ENCODE measurements at regions not wholly inside any gene's neighbourhood (a gene's known extent, or its start where the extent isn't known, plus 50 kb on each side); places are given as distances from the start of the nearest gene placed in this dataset.
A peak's percentile ranks its signal among the peaks of the same experiment; 100 is the strongest.

DNA sequence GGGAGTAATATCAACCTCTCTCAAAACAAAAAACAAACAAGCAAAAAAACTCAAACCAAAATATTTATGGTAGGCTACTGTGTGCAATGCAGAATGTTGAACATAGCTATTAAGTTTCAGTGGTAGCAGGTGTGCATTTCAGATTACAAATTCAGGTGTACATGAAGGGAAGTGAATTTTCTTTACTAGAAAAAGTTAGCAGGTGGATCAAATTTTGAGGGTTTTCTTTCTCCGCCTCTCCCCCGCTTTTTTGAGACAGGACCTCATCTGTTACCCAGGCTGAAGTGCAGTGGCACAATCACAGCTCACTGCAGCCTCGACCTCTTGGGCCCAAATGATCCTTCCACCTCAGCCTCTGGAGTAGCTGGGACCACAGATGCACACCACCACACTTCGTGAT, 109.7 kb upstream of the GOLIM4 start:
- DNase-seq = no peak

DNA sequence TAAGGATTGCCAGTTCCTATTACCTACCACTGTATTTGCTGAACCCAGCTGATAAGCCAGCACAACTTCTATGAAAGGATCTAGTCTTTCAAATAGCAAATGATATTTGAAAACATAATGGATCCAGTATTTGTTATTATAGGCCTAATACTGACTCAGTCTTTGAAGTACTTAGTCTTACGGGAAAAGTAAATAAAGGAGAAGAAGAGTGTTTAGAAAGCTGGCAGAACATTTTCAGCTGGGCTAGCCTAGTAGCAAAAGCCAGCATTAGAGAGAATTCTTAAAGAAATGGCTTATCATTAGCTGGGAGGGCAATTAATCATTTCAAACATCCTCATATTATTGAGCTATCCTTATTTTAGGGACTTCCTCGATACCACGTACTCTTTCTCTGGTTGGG, 101.4 kb upstream of the GOLIM4 start:
- no peak for DNase-seq

DNA sequence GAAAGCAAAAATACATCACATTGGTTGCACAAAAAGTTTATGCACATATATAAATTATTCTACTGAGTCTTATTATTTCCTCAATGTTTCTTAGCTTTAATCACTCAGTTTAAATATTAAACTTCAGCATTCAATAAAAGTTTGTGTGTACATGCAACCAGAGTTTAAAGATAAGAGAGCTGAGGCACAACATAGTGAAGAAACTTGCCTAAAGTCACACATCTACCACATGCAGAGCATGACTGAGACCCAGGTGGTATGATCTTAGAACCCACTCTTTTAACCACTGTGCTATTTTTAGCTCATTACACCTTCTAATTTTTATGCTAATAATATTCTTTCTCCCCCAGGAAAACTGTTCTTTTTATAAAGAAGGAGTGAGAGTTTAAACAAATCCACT, 96.1 kb upstream of the GOLIM4 start:
- no peak for DNase-seq

DNA sequence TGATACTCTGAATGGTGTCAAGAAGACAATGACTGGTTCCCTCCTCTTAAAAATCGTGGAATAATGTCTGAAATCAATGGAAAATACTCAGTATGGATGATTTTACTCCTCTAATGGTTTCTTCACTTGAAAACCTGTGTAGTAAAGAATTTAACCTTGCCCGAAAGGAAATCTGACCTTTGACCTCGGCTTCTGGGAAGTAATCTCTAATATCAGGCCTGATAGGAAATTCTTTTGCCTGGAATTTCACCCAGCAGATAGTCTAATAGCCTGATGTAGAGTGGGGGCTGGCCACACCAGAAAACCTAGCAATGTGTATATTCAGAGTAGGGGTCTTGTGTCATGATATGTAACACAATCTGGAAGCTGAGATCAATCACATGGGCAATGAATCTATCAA, 91.5 kb upstream of the GOLIM4 start:
- DNase-seq = no peak

DNA sequence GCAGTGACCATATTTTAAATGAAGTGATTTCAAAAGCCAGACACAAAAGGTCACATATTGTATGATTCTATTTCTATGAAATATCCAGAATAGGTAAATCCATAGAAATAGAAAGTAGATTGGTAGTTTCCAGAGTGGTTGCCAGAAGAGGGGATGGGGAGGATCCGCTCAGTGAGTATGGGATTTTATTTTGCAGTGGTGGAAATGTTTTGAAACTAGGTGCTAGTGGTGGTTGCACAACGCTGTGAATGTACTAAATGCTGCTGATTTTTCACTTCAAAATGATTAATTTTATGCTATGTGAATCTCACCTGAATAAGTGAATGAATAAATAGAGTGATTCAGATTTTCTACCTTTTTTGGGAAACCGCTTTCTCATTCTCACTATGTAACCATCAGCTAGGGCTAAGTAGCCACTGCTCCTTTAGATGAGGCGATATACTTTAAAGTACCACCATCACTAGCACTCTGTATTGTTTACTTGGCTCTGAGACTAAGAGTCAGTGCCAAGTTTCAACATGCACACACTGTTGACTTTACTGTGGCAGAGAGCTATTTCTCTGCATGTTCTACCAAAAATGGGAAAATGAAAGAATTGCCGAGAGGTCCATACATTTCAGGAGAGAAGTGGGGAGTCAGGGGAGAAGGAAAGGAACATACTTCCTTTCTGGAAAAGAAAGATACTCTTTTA, 90.7 kb upstream of the GOLIM4 start:
- DNase-seq = no peak

DNA sequence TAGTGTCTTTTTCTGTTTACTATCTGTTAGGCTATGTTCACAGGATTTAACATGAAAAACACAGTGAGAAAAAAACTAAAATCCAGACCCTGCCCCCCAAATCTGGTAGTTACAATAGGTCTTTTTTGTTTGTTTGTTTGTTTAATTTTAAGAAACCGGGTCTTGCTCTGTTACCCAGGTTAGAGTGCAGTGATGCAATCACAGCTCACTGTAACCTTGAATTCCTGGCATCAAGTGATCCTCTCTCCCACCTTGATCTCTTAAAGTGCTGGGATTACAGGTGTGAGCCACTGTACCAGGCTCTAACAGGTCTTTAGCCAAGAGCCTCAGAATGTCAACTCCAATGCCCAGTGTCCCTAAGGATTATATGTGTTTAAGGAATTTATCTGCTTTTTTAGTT, 88.0 kb upstream of the GOLIM4 start:
- DNase-seq = no peak

DNA sequence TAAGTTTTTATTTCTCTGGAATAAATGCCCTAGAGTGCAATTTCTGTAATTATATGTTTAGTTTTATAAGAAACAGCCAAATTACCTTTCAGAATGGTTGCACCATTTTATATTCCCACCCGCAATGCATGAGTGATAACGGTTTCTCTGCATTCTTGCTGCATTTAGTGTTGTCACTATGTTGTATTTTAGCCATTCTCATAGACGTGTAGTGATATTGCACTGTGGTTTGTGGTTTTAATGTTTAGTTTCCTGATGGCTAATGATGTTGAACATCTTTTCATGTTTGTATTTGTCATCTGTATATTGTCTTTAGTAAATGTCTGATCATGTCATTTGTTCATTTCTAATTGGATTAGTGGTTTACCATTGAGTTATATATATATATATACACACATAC, 73.0 kb upstream of the GOLIM4 start:
- DNase-seq = no peak

DNA sequence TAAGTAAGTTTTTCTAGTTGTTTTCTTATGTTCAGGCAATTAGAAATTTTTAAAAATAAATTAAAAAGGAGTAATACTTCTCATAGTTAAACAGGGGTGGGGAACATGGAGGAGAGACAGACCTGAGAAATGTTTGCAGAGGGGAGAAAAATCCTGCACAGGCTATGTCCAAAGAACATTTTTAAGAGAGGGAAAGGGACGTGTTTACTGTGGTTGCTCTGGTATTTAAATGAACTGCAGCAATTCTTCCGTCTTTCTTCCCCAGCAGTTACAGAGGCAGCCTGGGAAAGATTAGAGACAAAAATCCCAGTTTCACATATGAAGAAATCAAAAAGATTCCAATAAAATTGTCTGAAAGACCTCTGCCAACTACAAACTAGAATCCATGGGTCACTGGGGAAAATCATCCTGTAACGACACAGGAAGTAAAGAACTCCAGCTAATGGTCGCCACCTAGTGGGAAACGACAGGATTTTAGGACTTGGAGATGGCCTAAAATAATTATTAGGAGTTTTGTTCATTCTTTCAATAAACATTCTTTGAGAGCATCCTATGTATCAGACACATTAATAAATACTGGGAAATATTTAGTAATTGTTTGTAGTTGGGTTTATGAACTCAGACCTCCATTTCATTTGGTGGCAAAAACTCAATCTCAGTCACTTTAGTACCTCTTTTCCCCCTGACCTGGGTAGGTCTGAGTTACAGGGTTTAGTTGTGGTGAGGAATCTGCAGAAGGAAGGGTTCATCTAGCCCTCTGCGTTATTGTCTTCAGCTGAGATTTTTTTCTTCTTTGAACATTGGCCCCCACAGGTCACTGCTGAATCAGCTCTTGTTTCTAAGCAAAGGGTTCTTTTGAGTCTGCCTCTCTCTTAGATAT, 69.9 kb upstream of the GOLIM4 start:
- DNase-seq = peak; percentile 32

DNA sequence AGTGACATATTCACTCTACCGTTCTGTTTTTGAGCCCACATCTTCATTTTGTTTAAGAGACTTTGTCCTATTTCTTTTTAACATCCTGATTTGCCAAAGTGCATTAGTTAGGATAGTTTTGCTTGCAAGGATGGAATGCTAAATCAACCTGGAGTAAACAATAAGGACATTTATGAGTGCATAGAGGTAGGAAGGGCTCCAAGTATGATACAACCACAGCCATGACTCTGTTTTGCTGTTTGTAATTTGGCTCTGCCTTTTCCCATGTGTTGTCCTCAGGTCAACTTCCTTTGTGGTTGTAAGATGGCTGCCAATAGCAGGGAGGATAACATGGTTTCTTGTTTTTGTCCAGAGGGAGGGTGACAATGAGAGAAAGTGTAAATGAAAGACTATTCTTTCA, 66.4 kb upstream of the GOLIM4 start:
- DNase-seq = no peak

DNA sequence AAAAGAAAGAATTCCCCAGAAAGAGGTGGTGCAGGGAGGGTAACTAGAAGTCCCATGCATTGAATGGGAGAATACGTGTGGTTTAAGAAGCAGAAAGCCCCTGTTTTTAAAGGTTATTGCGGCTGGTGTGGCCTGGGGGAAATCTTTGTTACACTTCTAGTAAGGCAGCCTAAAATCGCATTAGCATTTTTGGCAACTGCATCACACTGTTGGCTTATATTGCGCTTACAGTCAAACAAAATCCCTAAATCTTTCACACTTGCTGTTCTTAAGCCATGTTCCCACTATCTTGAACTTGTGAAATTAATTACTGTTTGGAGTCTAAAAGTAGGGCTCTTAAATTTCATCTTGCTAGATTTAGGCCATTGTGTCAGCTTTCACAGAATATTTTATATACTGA, 66.0 kb upstream of the GOLIM4 start:
- no peak for DNase-seq

DNA sequence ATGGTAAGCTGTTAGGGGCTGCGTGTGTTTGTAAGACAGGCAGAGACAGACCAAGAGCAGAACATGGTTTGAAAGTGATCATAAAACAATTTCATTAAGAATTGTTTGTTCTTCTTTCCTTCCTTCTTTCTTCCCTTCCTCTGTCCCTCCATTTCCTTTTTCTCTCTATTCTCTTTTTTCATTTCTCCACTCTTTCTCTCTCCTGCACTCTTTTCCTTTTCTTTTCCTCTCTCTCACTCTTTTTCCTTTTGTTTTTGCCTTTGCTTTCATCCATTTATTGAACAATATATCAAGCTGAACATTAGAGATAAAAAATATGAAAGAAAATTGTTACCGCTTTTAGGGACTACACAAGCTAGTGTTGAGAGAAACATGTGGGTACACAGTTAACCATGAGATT, 62.2 kb upstream of the GOLIM4 start:
- DNase-seq = no peak

DNA sequence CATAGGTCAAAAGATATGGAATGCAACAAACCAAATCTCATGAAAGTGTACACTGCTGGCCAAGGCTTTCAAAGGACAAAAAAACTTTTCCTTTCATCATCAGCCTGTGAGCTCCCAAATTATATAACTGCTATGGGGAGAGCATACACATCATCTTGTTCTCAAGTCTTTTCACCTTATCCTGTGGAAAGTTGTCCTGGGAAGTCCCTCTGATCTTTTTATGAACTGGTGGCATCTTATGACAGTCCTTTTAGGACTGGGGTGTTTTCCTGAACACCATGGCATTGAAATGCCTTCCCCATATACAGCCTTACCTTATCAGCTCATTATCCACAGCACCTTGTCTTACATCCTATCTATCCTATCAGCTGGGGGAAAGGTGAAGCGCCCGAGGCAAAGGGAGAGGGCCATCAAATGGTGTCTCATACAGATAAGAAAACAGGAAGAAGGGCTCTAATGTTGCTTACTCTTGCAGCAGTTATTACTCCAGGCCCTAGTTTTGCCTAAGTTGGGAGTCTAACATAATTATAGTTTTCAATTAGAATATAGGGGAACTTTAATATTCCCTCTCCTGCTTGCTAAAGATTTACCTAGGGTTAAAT, 61.5 kb upstream of the GOLIM4 start:
- no peak for DNase-seq

DNA sequence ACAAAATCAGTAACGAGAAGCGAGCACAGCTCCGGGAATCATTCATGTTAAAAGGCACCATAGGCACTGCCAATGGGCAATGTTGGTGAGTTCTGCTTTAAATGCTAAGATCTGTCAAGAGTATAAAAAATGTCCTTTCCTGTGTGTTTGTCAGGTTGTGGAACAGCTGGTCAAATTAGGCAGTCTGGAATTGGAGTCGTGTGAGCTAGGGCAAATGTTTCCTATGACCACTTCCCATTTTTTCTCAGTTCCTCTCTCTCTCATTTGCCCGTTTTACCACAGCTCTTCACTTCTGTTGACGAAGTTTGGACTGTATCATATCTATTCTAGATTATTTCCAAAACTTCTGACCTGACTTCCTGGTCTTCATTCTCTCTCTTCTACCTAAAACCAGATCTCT, 60.8 kb upstream of the GOLIM4 start:
- DNase-seq = no peak

DNA sequence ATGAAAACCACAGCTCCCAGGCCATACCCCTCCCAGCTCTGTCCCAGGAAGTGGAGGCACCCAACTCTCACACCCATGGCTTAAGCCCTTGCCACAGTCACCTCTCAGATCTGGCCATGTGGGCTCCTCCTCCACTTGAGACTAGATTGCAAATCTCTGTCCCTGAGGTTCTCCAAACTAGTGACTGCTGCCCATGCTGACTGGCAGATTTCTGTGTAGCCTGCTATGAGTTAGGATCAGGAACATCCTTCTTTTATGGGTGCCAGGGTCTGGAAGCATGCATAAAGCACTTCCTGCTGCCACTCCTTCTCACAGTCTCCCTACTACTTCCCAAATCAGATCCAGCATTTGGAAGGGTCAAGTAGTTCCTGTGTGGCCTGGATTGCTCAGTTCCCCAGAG, 59.6 kb upstream of the GOLIM4 start:
- no peak for DNase-seq

DNA sequence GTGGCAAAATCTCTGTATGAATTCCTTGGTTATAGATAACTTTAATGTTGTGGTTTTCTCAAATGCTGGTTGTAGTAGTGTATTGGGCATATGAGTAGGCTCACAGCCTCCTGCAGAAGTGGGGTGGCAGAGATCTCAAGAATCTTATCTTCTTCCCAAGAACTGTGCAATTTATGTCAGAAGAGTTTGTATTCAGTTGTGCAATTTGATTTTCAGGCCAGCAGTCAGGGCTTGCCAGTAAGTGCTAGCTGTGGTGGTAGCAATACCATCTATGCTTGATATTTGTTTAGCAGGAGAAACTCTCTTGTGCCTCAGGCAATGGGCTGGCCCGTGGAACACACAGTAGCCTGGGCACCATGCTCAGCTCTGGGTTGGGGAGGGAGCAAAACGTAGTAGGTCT, 58.4 kb upstream of the GOLIM4 start:
- no peak for DNase-seq

DNA sequence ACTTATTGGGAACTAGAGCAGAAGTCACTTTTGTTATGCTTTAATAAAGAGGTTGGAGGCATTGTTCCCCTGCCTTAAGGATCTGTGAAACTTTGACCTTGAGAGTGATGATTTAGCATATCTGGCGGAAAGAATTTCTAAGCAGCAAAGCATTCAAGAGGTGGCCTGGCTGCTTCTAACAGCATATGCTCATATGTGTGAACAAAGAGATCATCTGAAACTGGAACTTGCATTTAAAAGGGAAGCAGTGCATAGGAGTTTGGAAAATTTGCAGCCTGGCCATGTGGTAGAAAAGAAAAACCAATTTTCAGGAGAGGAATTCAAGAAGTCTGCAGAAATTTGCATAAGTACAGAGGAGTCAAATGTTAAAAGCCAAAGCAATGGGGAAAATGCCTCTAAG, 56.4 kb upstream of the GOLIM4 start:
- no peak for DNase-seq
